Peyer's patch (tissue), 4 donors: ENCODE measurements at regions not wholly inside any gene's neighbourhood (a gene's known extent, or its start where the extent isn't known, plus 50 kb on each side); places are given as distances from the start of the nearest gene placed in this dataset.
"Not testable (repeated sequence)": the region's sequence is repeated elsewhere in the genome, so short reads cannot be mapped to it uniquely, and the experiment has no call there.

ENCODE experiments used
- DNase-seq, 3 donors: peaks; one replicate each; pipeline ENCODE4 v3.0.0-alpha.2; 2017 to 2019
- H3K27ac ChIP-seq, 4 donors: fragments of 200-600 bp; sonication (generic); one replicate each; pipeline ENCODE4 v1.5.1; 2016 to 2019
- H3K27me3 ChIP-seq, 2 donors: fragments of 200-600 bp; sonication (generic); one replicate each; pipeline ENCODE4 v1.5.1; 2019
- H3K36me3 ChIP-seq, 3 donors: fragments of 200-600 bp; sonication (generic); one replicate each; pipeline ENCODE4 v1.5.1; 2016 to 2019
- H3K4me1 ChIP-seq, 4 donors: fragments of 200-600 bp; sonication (generic); one replicate each; pipeline ENCODE4 v1.5.1; 2016 to 2019
- H3K4me3 ChIP-seq, 4 donors: fragments of 200-600 bp; sonication (generic); 1 replicate in 3 of 4; 2 replicates in 1 of 4; pipeline ENCODE4 v1.5.1; 2016 to 2019; ENCODE audit warnings: mild to moderate bottlenecking in 1 of 4
- H3K9me3 ChIP-seq, 4 donors: fragments of 200-600 bp; sonication (generic); one replicate each; pipeline ENCODE4 v1.5.1; 2016 to 2019; ENCODE audit warnings: mild to moderate bottlenecking in 1 of 4
- POLR2A ChIP-seq, 2 donors: fragments of 450-650 bp; IDR thresholded peaks; one replicate each; pipeline ENCODE4 v1.5.1; 2017; ENCODE audit warnings: antibody characterized with exemption in 2 of 2, mild to moderate bottlenecking in 2 of 2, moderate library complexity in 2 of 2
- TF ChIP-seq, protein P1 (sequence below), 6 experiments: fragments of 450-650 bp in 4 of 6; fragments of 200-600 bp in 2 of 6; sonication (generic) in 1 of 6; IDR thresholded peaks; one replicate each; pipeline ENCODE4 v1.5.1; 2017 to 2019; ENCODE audit warnings: antibody characterized with exemption in 6 of 6, mild to moderate bottlenecking in 3 of 6, moderate library complexity in 1 of 6

DNA sequence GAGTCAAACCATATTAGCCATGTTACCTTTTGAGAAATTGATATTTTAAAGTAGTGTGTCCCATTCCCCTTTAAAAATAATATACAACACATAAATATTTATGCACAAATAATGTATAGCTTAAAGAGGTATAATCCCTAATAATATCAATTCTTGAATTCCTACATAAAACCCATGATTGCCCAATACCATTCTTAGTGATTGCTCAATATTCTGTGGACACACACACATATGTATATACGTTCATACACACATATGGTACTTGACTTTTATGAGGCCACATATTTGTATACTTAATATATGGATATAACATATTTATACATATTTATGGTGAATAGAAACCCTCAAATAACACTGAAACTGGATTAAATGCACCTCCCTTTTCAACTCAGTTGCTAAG is 367.4 kb downstream of the ZBBX start:
- Histone ChIP-seq H3K4me1 (no peaks in the 10 kb centered on the region), H3K27ac (no peak overlapping the region), H3K27me3 (no peaks in the 10 kb centered on the region), H3K9me3 (no peaks in the 10 kb centered on the region), H3K4me3 (no peak overlapping the region), H3K36me3 (no peaks in the 10 kb centered on the region)
- TF ChIP-seq, protein P1, sequence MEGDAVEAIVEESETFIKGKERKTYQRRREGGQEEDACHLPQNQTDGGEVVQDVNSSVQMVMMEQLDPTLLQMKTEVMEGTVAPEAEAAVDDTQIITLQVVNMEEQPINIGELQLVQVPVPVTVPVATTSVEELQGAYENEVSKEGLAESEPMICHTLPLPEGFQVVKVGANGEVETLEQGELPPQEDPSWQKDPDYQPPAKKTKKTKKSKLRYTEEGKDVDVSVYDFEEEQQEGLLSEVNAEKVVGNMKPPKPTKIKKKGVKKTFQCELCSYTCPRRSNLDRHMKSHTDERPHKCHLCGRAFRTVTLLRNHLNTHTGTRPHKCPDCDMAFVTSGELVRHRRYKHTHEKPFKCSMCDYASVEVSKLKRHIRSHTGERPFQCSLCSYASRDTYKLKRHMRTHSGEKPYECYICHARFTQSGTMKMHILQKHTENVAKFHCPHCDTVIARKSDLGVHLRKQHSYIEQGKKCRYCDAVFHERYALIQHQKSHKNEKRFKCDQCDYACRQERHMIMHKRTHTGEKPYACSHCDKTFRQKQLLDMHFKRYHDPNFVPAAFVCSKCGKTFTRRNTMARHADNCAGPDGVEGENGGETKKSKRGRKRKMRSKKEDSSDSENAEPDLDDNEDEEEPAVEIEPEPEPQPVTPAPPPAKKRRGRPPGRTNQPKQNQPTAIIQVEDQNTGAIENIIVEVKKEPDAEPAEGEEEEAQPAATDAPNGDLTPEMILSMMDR (IDR thresholded peaks at IDR 0.05) = no peak
- no peak for DNase-seq

DNA sequence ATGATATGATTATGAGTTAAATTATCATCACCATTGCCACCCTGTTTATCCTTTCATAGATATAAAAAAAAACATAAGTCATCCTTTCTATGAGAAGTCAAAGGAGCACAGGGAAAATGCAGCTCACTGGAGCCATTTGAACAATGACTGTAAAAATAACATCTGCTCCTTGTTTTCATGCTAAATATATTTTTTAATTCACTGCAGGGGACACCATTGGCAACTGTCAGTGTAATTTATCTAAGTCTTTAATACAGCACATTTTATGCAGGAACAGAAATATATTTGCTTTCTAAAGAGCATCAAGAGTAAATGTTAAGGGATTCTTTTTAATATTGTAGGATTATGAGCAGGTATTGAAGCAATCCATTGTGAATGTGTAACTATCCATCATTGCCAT is 371.3 kb downstream of the ZBBX start:
- TF ChIP-seq, protein P1 (IDR thresholded peaks at IDR 0.05) = no peak
- no peak for TF ChIP-seq POLR2A (IDR thresholded peaks at IDR 0.05)
- no peaks in the 10 kb centered on the region for H3K4me1 ChIP-seq

DNA sequence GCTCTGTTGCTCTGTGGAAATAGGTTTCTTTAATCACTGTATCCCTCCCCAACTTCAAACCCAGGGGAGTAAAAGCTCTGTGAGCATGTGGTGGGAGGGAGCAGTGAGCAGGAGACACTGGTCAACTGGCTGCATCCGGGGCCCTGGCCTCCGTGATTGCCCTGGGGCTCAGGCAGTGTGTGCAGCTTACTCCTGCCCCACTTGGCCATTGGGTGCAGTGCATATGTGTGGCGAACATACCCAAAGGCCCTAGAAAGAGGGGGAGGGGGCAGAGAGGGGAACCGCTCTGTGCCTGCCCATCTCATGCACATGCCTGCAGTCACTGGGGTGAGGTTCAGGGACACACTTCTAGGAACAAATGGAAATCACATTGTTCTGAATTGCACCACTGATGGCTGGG is 378.7 kb downstream of the ZBBX start:
- Histone ChIP-seq H3K27ac (no peak overlapping the region), H3K36me3 (no peaks in the 10 kb centered on the region), H3K4me3 (no peak overlapping the region), H3K9me3 (no peaks in the 10 kb centered on the region), H3K4me1 (no peaks in the 10 kb centered on the region), H3K27me3 (no peaks in the 10 kb centered on the region)
- TF ChIP-seq, protein P1 (IDR thresholded peaks at IDR 0.05) = no peak
- no peak for TF ChIP-seq POLR2A (IDR thresholded peaks at IDR 0.05)
- DNase-seq = no peak

More for the DNA sequence above, 371.3 kb downstream of the ZBBX start:
- DNase-seq = no peak
- no peak overlapping the region for H3K27ac ChIP-seq
- H3K9me3 ChIP-seq = no peaks in the 10 kb centered on the region
- H3K4me3 ChIP-seq = no peak overlapping the region
- H3K36me3 ChIP-seq = no peaks in the 10 kb centered on the region
- no peaks in the 10 kb centered on the region for H3K27me3 ChIP-seq

DNA sequence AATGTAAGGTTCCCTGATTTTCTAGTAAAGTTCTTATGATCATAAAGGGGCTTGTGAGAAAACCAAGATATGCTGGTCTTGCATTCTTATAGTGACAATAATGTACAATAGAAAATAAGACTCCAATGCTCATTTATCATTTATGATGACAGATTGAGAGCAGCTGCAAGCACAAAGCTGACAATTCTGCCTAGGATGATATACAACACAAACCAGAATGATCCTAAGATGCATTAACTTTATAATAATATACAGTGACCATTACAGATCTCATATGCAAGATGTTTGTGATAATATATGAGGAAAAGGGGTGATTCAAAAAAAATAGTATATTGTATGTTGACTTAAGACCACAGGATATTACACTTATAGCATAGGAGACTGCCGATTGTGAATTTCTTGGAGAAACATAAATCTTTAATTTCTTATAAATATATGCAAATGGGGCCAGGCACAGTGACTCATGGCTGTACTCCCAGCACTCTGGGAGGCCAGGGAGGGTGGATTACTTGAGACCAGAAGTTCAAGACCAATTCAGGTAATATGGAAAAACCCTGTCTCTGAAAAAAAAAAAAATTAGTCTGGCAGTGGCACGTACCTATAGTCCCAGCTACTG is 387.0 kb downstream of the ZBBX start:
- no peak overlapping the region for H3K4me3 ChIP-seq
- no peaks in the 10 kb centered on the region for H3K9me3 ChIP-seq
- H3K27me3 ChIP-seq = no peaks in the 10 kb centered on the region
- no peak overlapping the region for H3K27ac ChIP-seq
- TF ChIP-seq, protein P1 (IDR thresholded peaks at IDR 0.05) = no peak
- no peak for TF ChIP-seq POLR2A (IDR thresholded peaks at IDR 0.05)
- H3K4me1 ChIP-seq = no peaks in the 10 kb centered on the region
- no peaks in the 10 kb centered on the region for H3K36me3 ChIP-seq
- no peak for DNase-seq

DNA sequence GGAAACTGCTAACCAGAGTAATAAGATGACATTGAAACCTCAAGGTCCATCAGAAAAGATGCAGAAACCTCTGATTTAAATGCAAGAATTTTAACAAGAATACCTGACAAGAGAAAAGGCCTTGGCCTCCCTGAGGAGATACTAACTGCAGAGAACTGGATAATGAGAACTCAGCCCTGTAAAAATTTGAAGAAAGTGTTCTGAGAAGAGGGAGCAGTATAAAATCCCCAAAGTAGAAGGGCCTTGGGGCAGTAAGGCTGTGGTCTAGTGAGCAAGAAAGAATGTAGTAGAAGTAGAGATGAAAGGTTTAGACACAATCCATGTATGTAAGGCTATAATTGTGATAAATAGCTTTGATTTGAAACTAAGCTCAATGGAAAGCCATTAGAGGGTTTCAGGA is 394.1 kb downstream of the ZBBX start:
- TF ChIP-seq POLR2A (IDR thresholded peaks at IDR 0.05) = no peak
- TF ChIP-seq, protein P1 (IDR thresholded peaks at IDR 0.05) = no peak
- no peaks in the 10 kb centered on the region for H3K36me3 ChIP-seq

DNA sequence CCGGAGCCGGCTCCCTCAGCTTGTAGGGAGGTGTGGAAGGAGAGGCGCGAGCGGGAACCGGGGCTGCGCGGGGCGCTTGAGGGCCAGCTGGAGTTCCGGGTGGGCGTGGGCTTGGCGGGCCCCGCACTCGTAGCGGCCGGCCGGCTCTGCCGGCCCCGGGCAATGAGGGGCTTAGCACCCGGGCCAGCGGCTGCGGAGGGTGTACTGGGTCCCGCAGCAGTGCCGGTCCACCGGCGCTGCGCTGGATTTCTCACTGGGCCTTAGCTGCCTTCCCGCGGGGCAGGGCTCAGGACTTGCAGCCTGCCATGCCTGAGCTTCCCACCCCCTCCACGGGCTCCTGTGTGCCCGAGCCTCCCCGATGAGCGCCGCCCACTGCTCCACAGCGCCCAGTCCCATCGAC is 404.3 kb downstream of the ZBBX start:
- not testable (repeated sequence) for DNase-seq, H3K27ac ChIP-seq

More for the DNA sequence above, 394.1 kb downstream of the ZBBX start:
- H3K9me3 ChIP-seq = no peaks in the 10 kb centered on the region
- no peaks in the 10 kb centered on the region for H3K4me1 ChIP-seq
- H3K27me3 ChIP-seq = no peaks in the 10 kb centered on the region
- no peak overlapping the region for H3K27ac ChIP-seq
- no peak overlapping the region for H3K4me3 ChIP-seq
- no peak for DNase-seq

DNA sequence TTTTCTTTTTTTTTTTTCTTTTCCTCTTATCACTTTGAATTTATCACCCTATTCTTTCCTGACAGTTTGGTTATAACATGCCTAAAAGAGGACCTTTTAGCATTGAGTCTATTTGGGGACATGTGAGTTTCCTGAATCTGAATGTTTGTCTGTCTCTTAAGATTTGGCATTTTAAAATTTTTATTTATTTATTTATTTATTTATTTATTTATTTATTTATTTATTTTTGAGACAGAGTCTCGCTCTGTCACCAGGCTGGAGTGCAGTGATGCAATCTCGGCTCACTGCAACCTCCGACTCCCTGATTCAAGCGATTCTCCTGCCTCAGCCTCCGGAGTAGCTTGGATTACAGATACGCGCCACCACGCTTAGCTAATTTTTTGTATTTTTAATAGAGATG is 412.4 kb downstream of the ZBBX start:
- H3K36me3 ChIP-seq, H3K4me1 ChIP-seq, H3K27ac ChIP-seq, H3K4me3 ChIP-seq, H3K9me3 ChIP-seq, DNase-seq, H3K27me3 ChIP-seq: not testable (repeated sequence)

More for the DNA sequence above, 404.3 kb downstream of the ZBBX start:
- not testable (repeated sequence) for H3K27me3 ChIP-seq, H3K9me3 ChIP-seq, H3K4me1 ChIP-seq, H3K4me3 ChIP-seq, H3K36me3 ChIP-seq
